Left hindlimb (tissue), 1 donor: ENCODE measurements at regions not wholly inside any gene's neighbourhood (a gene's known extent, or its start where the extent isn't known, plus 50 kb on each side); places are given as distances from the start of the nearest gene placed in this dataset.
"Not testable (repeated sequence)": the region's sequence is repeated elsewhere in the genome, so short reads cannot be mapped to it uniquely, and the experiment has no call there.

Experiments used
- DNase-seq: peaks from one replicate; pipeline ENCODE4 v3.0.0-alpha.2; 2018

GRCh38 chr12:25615119-25615518 is 62.0 kb upstream of the LMNTD1 start:
- DNase-seq, result no peak

DNA sequence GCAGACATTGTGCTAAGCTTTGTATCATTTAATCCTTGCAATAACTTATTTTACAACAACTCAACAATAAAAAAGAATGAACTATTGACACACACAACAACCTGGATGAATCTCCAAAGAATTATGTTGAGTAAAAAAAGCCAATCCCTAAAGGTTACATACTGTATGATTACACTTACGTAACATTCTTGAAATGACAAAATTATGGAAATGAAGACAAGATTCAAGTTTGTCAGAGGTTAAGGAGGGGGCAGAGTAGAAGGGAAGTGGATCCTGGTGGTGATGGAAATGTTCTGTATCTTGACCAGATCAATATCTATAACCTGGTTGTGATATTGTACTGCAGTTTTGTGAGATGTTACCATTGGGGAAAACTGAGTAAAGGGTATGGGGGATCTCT is 63.2 kb upstream of the LMNTD1 start:
- no peak for DNase-seq

DNA sequence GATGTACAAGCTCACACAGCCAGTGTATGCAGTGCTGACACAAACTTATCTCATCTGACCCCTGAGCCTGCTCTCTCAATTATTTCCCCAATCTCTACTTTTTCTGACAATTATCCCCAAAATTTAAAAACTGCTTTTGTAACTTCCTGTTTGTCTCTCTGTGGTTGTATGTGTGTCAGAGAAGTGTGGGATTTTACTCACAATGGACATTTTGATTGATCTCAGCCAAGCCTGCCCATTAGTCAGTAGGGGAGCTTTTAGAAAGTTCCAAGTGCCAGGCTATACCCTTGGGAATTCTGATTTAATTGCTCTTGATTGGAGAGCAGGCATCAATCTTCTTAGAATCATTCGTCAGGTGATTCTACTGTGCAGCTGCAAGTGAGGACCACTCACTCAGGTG is 64.9 kb upstream of the LMNTD1 start:
- no peak for DNase-seq

DNA sequence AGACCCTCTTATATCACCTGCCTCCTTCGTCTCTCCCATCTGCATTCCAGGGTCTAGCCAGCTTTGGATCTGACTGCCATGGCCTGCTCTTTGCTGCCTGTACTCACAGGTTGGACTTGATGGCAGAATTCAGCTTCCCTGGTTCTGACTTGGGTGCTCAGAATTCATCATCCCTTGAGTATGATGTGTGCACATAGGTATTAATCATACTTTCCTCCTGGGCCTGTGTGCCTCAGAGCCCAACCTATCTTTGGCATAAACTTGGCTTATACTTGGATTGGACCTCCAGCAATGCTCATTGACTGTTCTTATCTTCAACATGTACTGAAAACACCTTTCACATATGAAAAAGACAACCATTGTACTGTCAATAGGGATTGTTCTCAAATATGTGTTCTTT is 70.7 kb upstream of the LMNTD1 start:
- DNase-seq, result no peak

- DNase-seq, result no peak
Measured at GRCh38 chr12:25625146-25625545, 72.1 kb upstream of the LMNTD1 start.

GRCh38 chr12:25629341-25629740 is 76.3 kb upstream of the LMNTD1 start:
- no peak for DNase-seq

- not testable (repeated sequence) for DNase-seq
Measured at GRCh38 chr12:25630735-25631515, 77.8 kb upstream of the LMNTD1 start.

DNA sequence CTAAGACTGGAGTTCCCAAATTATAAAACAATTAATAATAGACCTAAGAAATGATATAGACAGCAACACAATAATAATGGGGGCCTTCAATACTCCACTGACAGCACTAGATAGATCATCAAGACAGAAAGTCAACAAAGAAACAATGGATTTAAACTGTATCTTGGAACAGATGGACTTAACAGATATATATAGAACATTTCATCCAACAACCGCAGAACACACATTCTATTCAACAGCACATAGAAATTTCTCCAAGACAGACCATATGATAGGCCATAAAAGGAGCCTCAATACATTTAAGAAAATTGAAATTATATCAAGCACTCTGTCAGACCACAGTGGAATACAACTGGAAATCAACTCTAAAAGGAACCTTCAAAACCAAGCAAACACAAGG is 80.1 kb upstream of the LMNTD1 start:
- not testable (repeated sequence) for DNase-seq

DNA sequence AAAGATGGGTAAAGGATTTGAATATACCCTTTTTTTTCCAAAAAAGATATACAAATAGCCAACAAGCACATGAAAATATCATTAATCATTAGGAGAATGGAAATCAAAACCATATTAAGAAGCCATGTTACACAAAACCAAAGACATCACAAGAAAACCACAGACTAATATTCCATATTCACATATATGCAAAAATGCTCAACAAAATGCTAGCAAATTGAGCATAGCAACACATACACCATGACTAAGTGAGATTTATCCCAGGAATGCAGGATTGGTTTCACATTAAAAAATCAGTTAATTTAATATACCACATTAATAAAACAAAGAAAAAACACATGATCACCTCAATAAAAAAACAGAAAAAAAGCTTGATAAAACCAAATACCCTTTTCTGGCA is 84.7 kb upstream of the LMNTD1 start:
- no peak for DNase-seq

GRCh38 chr12:25639406-25639805 is 86.3 kb upstream of the LMNTD1 start:
- no peak for DNase-seq

DNA sequence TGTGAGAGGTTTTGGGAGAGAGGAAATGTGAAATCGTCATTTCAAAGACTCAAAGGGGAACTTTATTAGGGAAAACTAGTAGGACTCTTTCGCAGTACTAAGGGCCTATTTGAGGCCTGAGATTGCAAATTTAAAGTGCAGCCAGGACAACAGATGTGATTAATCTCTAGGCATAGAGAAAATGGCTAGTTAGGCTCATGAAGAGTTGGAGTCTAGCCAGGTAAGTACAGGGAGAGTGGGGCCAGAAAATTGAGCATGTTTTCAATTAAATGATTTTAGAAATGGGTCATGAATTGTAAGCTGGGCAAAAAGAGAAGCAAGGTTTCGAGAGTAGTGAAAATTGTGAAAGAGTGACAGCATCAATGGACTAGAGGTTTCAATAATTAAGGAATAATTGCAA is 91.9 kb upstream of the LMNTD1 start:
- DNase-seq, result no peak

GRCh38 chr12:25645427-25645826 is 92.3 kb upstream of the LMNTD1 start:
- no peak for DNase-seq

DNA sequence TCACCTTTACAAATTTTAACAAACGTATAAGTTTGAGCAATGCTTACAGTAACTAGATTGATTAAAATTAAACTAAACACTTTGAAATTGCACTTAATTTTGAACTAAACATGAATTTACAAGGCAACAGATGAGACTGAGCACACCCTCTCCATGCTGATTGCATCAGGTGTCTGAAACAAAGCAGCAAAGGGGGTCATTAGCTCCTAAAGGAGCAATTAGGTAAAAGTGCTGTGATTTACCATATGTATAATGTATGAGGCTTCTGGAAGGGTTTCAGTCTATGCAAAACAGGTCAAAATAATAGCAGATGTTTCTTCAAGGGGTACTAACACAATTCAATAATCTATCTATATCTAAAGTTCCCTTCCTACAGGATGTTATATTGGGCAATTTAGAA is 98.8 kb upstream of the LMNTD1 start:
- DNase-seq, result no peak

GRCh38 chr12:25652371-25652770 is 99.3 kb upstream of the LMNTD1 start:
- no peak for DNase-seq

DNA sequence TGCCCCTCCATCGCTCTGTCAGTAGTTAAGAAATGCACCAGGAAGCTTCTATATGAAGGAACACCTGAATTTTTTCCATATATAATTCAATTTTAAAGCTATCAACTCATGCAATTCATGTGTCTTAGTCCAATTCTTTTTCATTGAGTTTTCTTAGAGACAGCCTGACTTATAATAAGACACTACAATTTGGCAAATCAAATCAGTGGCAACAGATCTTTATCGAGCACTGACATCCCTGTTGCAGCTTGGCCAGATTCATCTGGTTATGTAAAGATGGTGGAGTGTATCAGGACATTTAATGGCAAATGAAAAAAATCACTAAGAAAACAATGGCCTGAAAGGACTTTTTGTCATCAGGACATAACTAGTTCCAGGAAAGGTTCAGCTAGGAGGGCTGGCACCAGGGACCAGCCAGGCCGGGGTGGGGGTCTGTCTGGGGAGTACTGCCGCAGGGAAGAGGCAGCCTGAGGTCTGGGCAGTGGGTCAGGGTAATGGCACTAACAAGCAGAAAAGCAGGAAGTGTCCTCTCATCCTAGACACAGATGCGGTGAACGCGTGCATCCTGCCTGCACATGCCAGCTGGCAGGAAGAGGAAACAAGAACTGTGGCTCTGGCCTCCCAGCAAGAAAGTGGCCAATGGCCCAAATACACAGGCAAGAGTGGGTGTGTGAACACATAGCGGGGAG is 100.5 kb upstream of the LMNTD1 start:
- DNase-seq, result peak; percentile 48

GRCh38 chr12:25655702-25656101 is 102.6 kb upstream of the LMNTD1 start:
- no peak for DNase-seq

- DNase-seq, result no peak
Measured at GRCh38 chr12:25659621-25660020, 106.5 kb upstream of the LMNTD1 start.

GRCh38 chr12:25670076-25671055 is 117.3 kb upstream of the LMNTD1 start:
- DNase-seq, result no peak

- DNase-seq, result no peak
Measured at GRCh38 chr12:25675808-25676207, 122.7 kb upstream of the LMNTD1 start.

DNA sequence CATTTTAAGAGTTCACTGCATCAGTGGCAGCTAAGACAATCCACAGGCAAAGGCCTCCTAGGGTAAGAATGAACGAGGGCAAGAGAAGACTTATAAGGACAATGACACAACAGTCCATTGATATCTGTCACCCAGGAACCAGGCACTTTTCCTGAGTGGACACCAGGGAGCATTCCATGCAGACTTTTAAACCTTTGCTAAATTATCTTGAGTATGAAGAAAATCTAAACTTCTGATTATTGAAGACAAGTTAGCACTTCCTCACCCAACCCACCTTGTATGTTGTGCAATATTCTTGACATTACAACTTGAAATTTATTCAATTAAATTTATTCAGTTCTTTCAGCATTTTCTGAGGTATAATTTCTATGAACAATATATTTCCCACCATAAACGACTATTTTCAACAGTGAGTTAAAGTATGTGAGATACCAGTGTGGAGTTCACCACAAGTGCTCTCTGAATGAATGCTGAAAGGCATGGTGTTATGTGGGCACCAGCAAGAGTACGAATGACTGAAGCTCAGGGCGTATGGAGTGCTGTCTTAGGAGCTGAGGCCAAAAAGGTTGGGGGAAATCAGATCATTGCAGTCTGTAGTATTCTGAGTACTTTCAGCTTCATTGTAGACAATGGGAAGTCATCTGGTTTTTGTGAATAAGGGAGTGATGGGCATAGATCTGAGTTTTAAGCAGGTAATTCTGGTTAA is 124.3 kb upstream of the LMNTD1 start:
- DNase-seq, result no peak

DNA sequence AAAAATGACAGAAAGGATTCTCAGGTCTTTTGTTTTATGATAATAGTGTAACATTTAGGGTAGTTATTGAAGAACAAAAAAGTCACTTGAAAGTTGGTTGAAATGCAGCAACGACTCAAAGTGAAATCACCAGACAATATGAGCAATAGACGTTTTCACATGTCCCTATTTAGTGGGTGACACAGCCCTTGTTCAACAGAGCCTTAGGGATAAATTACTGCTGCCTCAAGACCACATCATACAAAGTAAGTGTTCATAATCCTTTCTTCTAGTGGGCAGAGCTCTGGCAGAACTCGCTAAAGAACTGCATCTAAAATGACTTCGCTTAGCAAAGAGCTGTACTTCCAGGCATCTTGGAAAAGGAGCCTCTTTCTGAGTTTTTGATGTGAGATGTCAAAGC is 128.5 kb upstream of the LMNTD1 start:
- DNase-seq, result no peak

DNA sequence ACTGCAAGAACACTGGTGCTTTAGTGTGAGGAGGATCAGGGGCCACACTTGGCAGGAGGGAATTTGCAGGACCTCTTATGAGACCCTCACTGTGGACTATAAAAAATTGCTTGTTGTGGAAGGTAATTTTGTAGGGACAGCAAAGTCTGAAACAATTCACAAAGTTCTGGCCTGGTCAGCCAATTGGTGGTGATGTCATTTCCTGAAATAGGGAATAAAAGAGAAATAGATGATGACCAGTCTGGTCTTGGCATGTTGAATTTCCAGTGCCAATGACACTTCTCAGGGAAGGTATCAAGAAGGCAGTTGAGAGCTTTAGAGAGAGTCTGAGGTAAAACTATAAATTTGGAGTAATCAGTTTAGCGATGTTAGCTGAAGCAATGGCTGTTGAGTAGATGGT is 129.3 kb upstream of the LMNTD1 start:
- DNase-seq, result no peak

- DNase-seq, result no peak
Measured at GRCh38 chr12:25684070-25684469, 131.0 kb upstream of the LMNTD1 start.
